Activated T-cell treated with anti-CD3 and anti-CD28 coated beads, Interleukin-2, amount 50 U/mL, for 72 hours (primary cell): ENCODE measurements at regions not wholly inside any gene's neighbourhood (a gene's known extent, or its start where the extent isn't known, plus 50 kb on each side); places are given as distances from the start of the nearest gene placed in this dataset.
A peak's percentile ranks its signal among the peaks of the same experiment; 100 is the strongest.
"Not testable (repeated sequence)": the region's sequence is repeated elsewhere in the genome, so short reads cannot be mapped to it uniquely, and the experiment has no call there.

ENCODE experiments used
- ATAC-seq, 2 donors: fragments of 150-1000 bp; cut with Tn5 transposase; replicated peaks in 1 of 2; 2 replicates each; pipeline ENCODE4 v1.10.0; 2021; ENCODE audit warnings: moderate library complexity in 2 of 2, mild to moderate bottlenecking in 1 of 2
- DNase-seq, 2 donors: peaks; one replicate each; pipeline ENCODE4 v3.0.0; 2021 to 2022; ENCODE audit warnings: mixed read lengths in 1 of 2
- H3K27ac Mint-ChIP-seq: one replicate; pipeline ENCODE4 v1.8.0; 2022; ENCODE audit warnings: mild to moderate bottlenecking, moderate library complexity, mixed read lengths
- H3K27me3 Mint-ChIP-seq: one replicate; pipeline ENCODE4 v1.8.0; 2022; ENCODE audit warnings: low read depth, mixed read lengths
- H3K36me3 Mint-ChIP-seq, 2 donors: one replicate each; pipeline ENCODE4 v1.8.0; 2022; ENCODE audit warnings: mixed read lengths in 2 of 2, mild to moderate bottlenecking in 1 of 2; ENCODE audit not compliant: insufficient read depth in 2 of 2
- H3K4me1 Mint-ChIP-seq: one replicate; pipeline ENCODE4 v1.8.0; 2022; ENCODE audit warnings: low read depth, mixed read lengths
- H3K4me3 Mint-ChIP-seq, 2 donors: one replicate each; pipeline ENCODE4 v1.8.0; 2022; ENCODE audit warnings: mild to moderate bottlenecking in 2 of 2, mixed read lengths in 2 of 2, moderate library complexity in 2 of 2
- H3K9me3 Mint-ChIP-seq, 2 donors: one replicate each; pipeline ENCODE4 v1.8.0; 2022; ENCODE audit warnings: mixed read lengths in 2 of 2

GRCh38 chr19:34620134-34620533, 56.8 kb downstream of the SCGB2B2 start:
- not testable (repeated sequence) for ATAC-seq, DNase-seq

GRCh38 chr19:34618410-34618809, 58.5 kb downstream of the SCGB2B2 start:
- no peaks in the 10 kb centered on the region for H3K27me3 Mint-ChIP-seq
- peaks cover 15 to 16% of the 10 kb centered on the region in 2 donors for H3K9me3 Mint-ChIP-seq
- H3K4me1 Mint-ChIP-seq, result no peaks in the 10 kb centered on the region
- DNase-seq (no peak), ATAC-seq (no peak)
- H3K27ac Mint-ChIP-seq, result no peak overlapping the region
- H3K4me3 Mint-ChIP-seq, result no peak overlapping the region
- peaks cover 15 to 19% of the 10 kb centered on the region in 2 donors for H3K36me3 Mint-ChIP-seq

More at GRCh38 chr19:34620134-34620533, 56.8 kb downstream of the SCGB2B2 start:
- H3K27me3 Mint-ChIP-seq, H3K27ac Mint-ChIP-seq, H3K4me1 Mint-ChIP-seq, H3K4me3 Mint-ChIP-seq: not testable (repeated sequence)
- Mint-ChIP-seq H3K9me3 (peaks cover 11 to 12% of the 10 kb centered on the region in 2 donors), H3K36me3 (peaks cover 10% of the 10 kb centered on the region in 2 donors)

GRCh38 chr19:34617996-34618395, 59.0 kb downstream of the SCGB2B2 start:
- H3K4me3 Mint-ChIP-seq, H3K27me3 Mint-ChIP-seq, ATAC-seq, H3K4me1 Mint-ChIP-seq, DNase-seq, H3K27ac Mint-ChIP-seq: not testable (repeated sequence)
- H3K9me3 Mint-ChIP-seq, result peaks cover 15 to 17% of the 10 kb centered on the region in 2 donors
- H3K36me3 Mint-ChIP-seq, result peaks cover 15 to 19% of the 10 kb centered on the region in 2 donors

- H3K4me3 Mint-ChIP-seq, result no peak overlapping the region
- H3K27me3 Mint-ChIP-seq, result no peaks in the 10 kb centered on the region
- peaks cover 0 to 9% of the 10 kb centered on the region in 2 donors for H3K36me3 Mint-ChIP-seq
- H3K9me3 Mint-ChIP-seq, result peaks cover 10 to 15% of the 10 kb centered on the region in 2 donors
- ATAC-seq (no peak), DNase-seq (no peak)
- no peak overlapping the region for H3K27ac Mint-ChIP-seq
- peaks cover 11% of the 10 kb centered on the region for H3K4me1 Mint-ChIP-seq
These were observed 74.0 kb downstream of the SCGB2B2 start for GRCh38 chr19:34603003-34603402.

- ATAC-seq (no peak), DNase-seq (no peak)
- H3K9me3 Mint-ChIP-seq, result peaks cover 8 to 13% of the 10 kb centered on the region in 2 donors
- H3K4me1 Mint-ChIP-seq, result peaks cover 11% of the 10 kb centered on the region
- no peak overlapping the region for H3K27ac Mint-ChIP-seq
- no peak overlapping the region for H3K4me3 Mint-ChIP-seq
- H3K36me3 Mint-ChIP-seq, result peaks cover 0 to 9% of the 10 kb centered on the region in 2 donors
- no peaks in the 10 kb centered on the region for H3K27me3 Mint-ChIP-seq
These were observed 75.9 kb downstream of the SCGB2B2 start for GRCh38 chr19:34601071-34601470.

- H3K27ac Mint-ChIP-seq, result no peak overlapping the region
- H3K4me1 Mint-ChIP-seq, result peaks cover 11% of the 10 kb centered on the region
- ATAC-seq (peak in 1 of 2 donors; percentile 42), DNase-seq (no peak)
- no peaks in the 10 kb centered on the region for H3K27me3 Mint-ChIP-seq
- peaks cover 0 to 9% of the 10 kb centered on the region in 2 donors for H3K36me3 Mint-ChIP-seq
- H3K9me3 Mint-ChIP-seq, result peaks cover 8 to 13% of the 10 kb centered on the region in 2 donors
- no peak overlapping the region for H3K4me3 Mint-ChIP-seq
These were observed 76.6 kb downstream of the SCGB2B2 start for GRCh38 chr19:34600366-34600765.

- no peak overlapping the region for H3K4me3 Mint-ChIP-seq
These were observed 78.5 kb downstream of the SCGB2B2 start for GRCh38 chr19:34598217-34599155.

GRCh38 chr19:34597596-34597995, 79.4 kb downstream of the SCGB2B2 start:
- Mint-ChIP-seq H3K36me3 (peaks cover 0 to 8% of the 10 kb centered on the region in 2 donors), H3K9me3 (peaks cover 4 to 9% of the 10 kb centered on the region in 2 donors), H3K27ac (no peak overlapping the region), H3K27me3 (no peaks in the 10 kb centered on the region), H3K4me1 (peaks cover 11% of the 10 kb centered on the region), H3K4me3 (no peak overlapping the region)
- no peak for ATAC-seq
- DNase-seq, result no peak

More at GRCh38 chr19:34598217-34599155, 78.5 kb downstream of the SCGB2B2 start:
- no peaks in the 10 kb centered on the region for H3K27me3 Mint-ChIP-seq
- peaks cover 0 to 8% of the 10 kb centered on the region in 2 donors for H3K36me3 Mint-ChIP-seq
- H3K27ac Mint-ChIP-seq, result no peak overlapping the region
- no peak for ATAC-seq
- H3K9me3 Mint-ChIP-seq, result peaks cover 6 to 10% of the 10 kb centered on the region in 2 donors
- no peak for DNase-seq
- peaks cover 11% of the 10 kb centered on the region for H3K4me1 Mint-ChIP-seq

- DNase-seq (no peak), ATAC-seq (no peak)
- H3K27me3 Mint-ChIP-seq, result no peaks in the 10 kb centered on the region
- peaks cover 11% of the 10 kb centered on the region for H3K4me1 Mint-ChIP-seq
- H3K36me3 Mint-ChIP-seq, result peaks cover 0 to 8% of the 10 kb centered on the region in 2 donors
- H3K27ac Mint-ChIP-seq, result no peak overlapping the region
- H3K9me3 Mint-ChIP-seq, result peaks cover 4 to 9% of the 10 kb centered on the region in 2 donors
- H3K4me3 Mint-ChIP-seq, result no peak overlapping the region
These were observed 80.0 kb downstream of the SCGB2B2 start for GRCh38 chr19:34596989-34597388.

GRCh38 chr19:34596115-34596514, 80.8 kb downstream of the SCGB2B2 start:
- Mint-ChIP-seq H3K9me3 (peaks cover 5 to 9% of the 10 kb centered on the region in 2 donors), H3K27me3 (no peaks in the 10 kb centered on the region), H3K4me1 (peaks cover 11% of the 10 kb centered on the region), H3K4me3 (no peak overlapping the region), H3K36me3 (peaks cover 0 to 8% of the 10 kb centered on the region in 2 donors), H3K27ac (no peak overlapping the region)
- no peak for ATAC-seq
- DNase-seq, result no peak

- Mint-ChIP-seq H3K27ac (no peak overlapping the region), H3K27me3 (no peaks in the 10 kb centered on the region), H3K4me1 (peaks cover 11% of the 10 kb centered on the region), H3K4me3 (no peak overlapping the region), H3K9me3 (peaks cover 6 to 9% of the 10 kb centered on the region in 2 donors), H3K36me3 (peaks cover 0 to 8% of the 10 kb centered on the region in 2 donors)
- DNase-seq, result no peak
- no peak for ATAC-seq
These were observed 81.3 kb downstream of the SCGB2B2 start for GRCh38 chr19:34595683-34596082.

- DNase-seq (no peak), ATAC-seq (no peak)
- Mint-ChIP-seq H3K9me3 (peaks cover 8 to 11% of the 10 kb centered on the region in 2 donors), H3K36me3 (peaks cover 4 to 5% of the 10 kb centered on the region in 2 donors), H3K4me3 (no peak overlapping the region), H3K27ac (no peak overlapping the region), H3K4me1 (no peaks in the 10 kb centered on the region), H3K27me3 (peaks cover 7% of the 10 kb centered on the region)
These were observed 86.7 kb downstream of the SCGB2B2 start for GRCh38 chr19:34590228-34590627.

- H3K27ac Mint-ChIP-seq, result no peak overlapping the region
- peaks cover 8 to 12% of the 10 kb centered on the region in 2 donors for H3K9me3 Mint-ChIP-seq
- no peak overlapping the region for H3K4me3 Mint-ChIP-seq
- peaks cover 7% of the 10 kb centered on the region for H3K27me3 Mint-ChIP-seq
- no peaks in the 10 kb centered on the region for H3K4me1 Mint-ChIP-seq
- ATAC-seq (no peak), DNase-seq (no peak)
- H3K36me3 Mint-ChIP-seq, result peaks cover 4 to 5% of the 10 kb centered on the region in 2 donors
These were observed 87.2 kb downstream of the SCGB2B2 start for GRCh38 chr19:34589730-34590129.
